GM23338 (cell line): ENCODE measurements at regions not wholly inside any gene's neighbourhood (a gene's known extent, or its start where the extent isn't known, plus 50 kb on each side); places are given as distances from the start of the nearest gene placed in this dataset.

Experiments
- CREB1 ChIP-seq: fragments of 250-450 bp; sonication (Bioruptor Pico); IDR thresholded peaks from 2 replicates; pipeline ENCODE4 v1.5.0; 2020; ENCODE audit warnings: low read depth, mild to moderate bottlenecking, moderate library complexity
- CTCF ChIP-seq, 2 experiments: fragments of 200-600 bp in 1 of 2; sonication (generic) in 1 of 2; conservative IDR thresholded peaks; 2 replicates each; pipeline versions ENCODE4 v1.5.1 to v1.6.1; 2016 to 2017; ENCODE audit warnings: antibody characterized with exemption in 2 of 2, low read depth in 2 of 2, mild to moderate bottlenecking in 2 of 2, moderate library complexity in 1 of 2
- ETS1 ChIP-seq: IDR thresholded peaks from 2 replicates; pipeline ENCODE4 v1.6.1; 2016; ENCODE audit warnings: antibody characterized with exemption
- EZH2 ChIP-seq: fragments of 200-600 bp; sonication (generic); IDR thresholded peaks from one replicate; pipeline ENCODE4 v1.8.0; 2017; ENCODE audit warnings: antibody characterized with exemption, mild to moderate bottlenecking, low read depth; ENCODE audit not compliant: unreplicated experiment

- no peak for TF ChIP-seq CTCF (conservative IDR thresholded peaks at IDR 0.05; ENCODE audit: low read depth in 2 of 2)
- TF ChIP-seq CREB1 (CRISPR knock-in tag) = no peak
- TF ChIP-seq ETS1 = no peak
- TF ChIP-seq EZH2 = no peak
Observed at GRCh38 chr3:154783061-154783460, 297.1 kb upstream of the MME start.
